Natural killer cell treated with Interleukin-12 subunit alpha and Interleukin-12 subunit beta and Interleukin-15 and Interleukin-18, amount 100 ng/mL, for 72 hours (primary cell): ENCODE measurements at regions not wholly inside any gene's neighbourhood (a gene's known extent, or its start where the extent isn't known, plus 50 kb on each side); places are given as distances from the start of the nearest gene placed in this dataset.

ENCODE experiments used
- ATAC-seq, 2 donors: fragments of 150-1000 bp; cut with Tn5 transposase in 1 of 2; sonication (Bioruptor Pico), chemical (Tn5 transposase) in 1 of 2; 2 replicates each; pipeline ENCODE4 v1.10.0; 2021
- DNase-seq: peaks from one replicate; pipeline ENCODE4 v3.0.0; 2022; ENCODE audit warnings: low spot score
- H3K27ac Mint-ChIP-seq, 2 donors: 1 replicate in 1 of 2; 2 replicates in 1 of 2; pipeline ENCODE4 v1.8.0; 2022; ENCODE audit warnings: mixed read lengths in 2 of 2, mild to moderate bottlenecking in 1 of 2, moderate library complexity in 1 of 2
- H3K27me3 Mint-ChIP-seq, 2 donors: 1 replicate in 1 of 2; 2 replicates in 1 of 2; pipeline ENCODE4 v1.8.0; 2022; ENCODE audit warnings: mixed read lengths in 2 of 2
- H3K36me3 Mint-ChIP-seq: one replicate; pipeline ENCODE4 v1.8.0; 2022; ENCODE audit warnings: mixed read lengths
- H3K4me1 Mint-ChIP-seq, 2 donors: 1 replicate in 1 of 2; 2 replicates in 1 of 2; pipeline ENCODE4 v1.8.0; 2022; ENCODE audit warnings: low read depth in 2 of 2, mixed read lengths in 2 of 2, mild to moderate bottlenecking in 1 of 2
- H3K4me3 Mint-ChIP-seq: one replicate; pipeline ENCODE4 v1.8.0; 2022; ENCODE audit warnings: mixed read lengths
- H3K9me3 Mint-ChIP-seq: 2 replicates; pipeline ENCODE4 v1.8.0; 2022; ENCODE audit warnings: mixed read lengths

- ATAC-seq, result no peak
- Mint-ChIP-seq H3K4me3 (no peak overlapping the region), H3K27me3 (no peaks in the 10 kb centered on the region), H3K4me1 (no peaks in the 10 kb centered on the region), H3K9me3 (no peaks in the 10 kb centered on the region), H3K36me3 (no peaks in the 10 kb centered on the region), H3K27ac (no peak overlapping the region)
- no peak for DNase-seq
These were observed 193.6 kb upstream of the SLC24A3 start for GRCh38 chr20:19018881-19019280.

GRCh38 chr20:19019734-19020364 lies 192.6 kb upstream of the SLC24A3 start:
- Mint-ChIP-seq H3K27me3 (no peaks in the 10 kb centered on the region), H3K4me3 (no peak overlapping the region), H3K36me3 (no peaks in the 10 kb centered on the region), H3K27ac (no peak overlapping the region), H3K4me1 (no peaks in the 10 kb centered on the region), H3K9me3 (no peaks in the 10 kb centered on the region)
- ATAC-seq, result no peak
- DNase-seq, result no peak

- no peaks in the 10 kb centered on the region for H3K4me1 Mint-ChIP-seq
- H3K27ac Mint-ChIP-seq, result no peak overlapping the region
- ATAC-seq (no peak), DNase-seq (no peak)
- no peak overlapping the region for H3K4me3 Mint-ChIP-seq
- H3K9me3 Mint-ChIP-seq, result no peaks in the 10 kb centered on the region
- H3K27me3 Mint-ChIP-seq, result no peaks in the 10 kb centered on the region
- H3K36me3 Mint-ChIP-seq, result no peaks in the 10 kb centered on the region
These were observed 190.9 kb upstream of the SLC24A3 start for GRCh38 chr20:19021406-19022117.

GRCh38 chr20:19022118-19022575 lies 190.3 kb upstream of the SLC24A3 start:
- Mint-ChIP-seq H3K36me3 (no peaks in the 10 kb centered on the region), H3K4me1 (no peaks in the 10 kb centered on the region), H3K4me3 (no peak overlapping the region), H3K27ac (no peak overlapping the region), H3K9me3 (no peaks in the 10 kb centered on the region), H3K27me3 (no peaks in the 10 kb centered on the region)
- ATAC-seq (no peak), DNase-seq (no peak)

- H3K9me3 Mint-ChIP-seq, result no peaks in the 10 kb centered on the region
- H3K4me3 Mint-ChIP-seq, result no peak overlapping the region
These were observed 189.5 kb upstream of the SLC24A3 start for GRCh38 chr20:19022791-19023448.

GRCh38 chr20:19024296-19025035 lies 188.0 kb upstream of the SLC24A3 start:
- Mint-ChIP-seq H3K4me1 (no peaks in the 10 kb centered on the region), H3K36me3 (no peaks in the 10 kb centered on the region)

More at GRCh38 chr20:19022791-19023448, 189.5 kb upstream of the SLC24A3 start:
- Mint-ChIP-seq H3K27ac (no peak overlapping the region), H3K4me1 (no peaks in the 10 kb centered on the region), H3K36me3 (no peaks in the 10 kb centered on the region), H3K27me3 (no peaks in the 10 kb centered on the region)
- DNase-seq (no peak), ATAC-seq (no peak)

GRCh38 chr20:19025430-19026120 lies 186.9 kb upstream of the SLC24A3 start:
- H3K4me1 Mint-ChIP-seq, result no peaks in the 10 kb centered on the region
- no peak overlapping the region for H3K27ac Mint-ChIP-seq
- H3K36me3 Mint-ChIP-seq, result no peaks in the 10 kb centered on the region
- DNase-seq (no peak), ATAC-seq (no peak)
- H3K9me3 Mint-ChIP-seq, result no peaks in the 10 kb centered on the region
- H3K27me3 Mint-ChIP-seq, result peaks cover 0 to 3% of the 10 kb centered on the region in 2 donors
- no peak overlapping the region for H3K4me3 Mint-ChIP-seq

More at GRCh38 chr20:19024296-19025035, 188.0 kb upstream of the SLC24A3 start:
- Mint-ChIP-seq H3K27me3 (no peaks in the 10 kb centered on the region), H3K9me3 (no peaks in the 10 kb centered on the region), H3K4me3 (no peak overlapping the region), H3K27ac (no peak overlapping the region)
- no peak for ATAC-seq
- DNase-seq, result no peak

GRCh38 chr20:19026121-19026878 lies 186.1 kb upstream of the SLC24A3 start:
- no peak for ATAC-seq
- Mint-ChIP-seq H3K9me3 (no peaks in the 10 kb centered on the region), H3K27ac (no peak overlapping the region), H3K27me3 (peaks cover 0 to 5% of the 10 kb centered on the region in 2 donors), H3K36me3 (no peaks in the 10 kb centered on the region), H3K4me1 (no peaks in the 10 kb centered on the region), H3K4me3 (no peak overlapping the region)
- no peak for DNase-seq

GRCh38 chr20:19026901-19027644 lies 185.4 kb upstream of the SLC24A3 start:
- Mint-ChIP-seq H3K27me3 (peaks cover under 1 to 8% of the 10 kb centered on the region in 2 donors), H3K9me3 (no peaks in the 10 kb centered on the region), H3K27ac (no peak overlapping the region), H3K4me1 (no peaks in the 10 kb centered on the region), H3K36me3 (no peaks in the 10 kb centered on the region), H3K4me3 (no peak overlapping the region)
- ATAC-seq, result peak; percentile 25 to 48
- DNase-seq, result no peak

GRCh38 chr20:19027971-19028370 lies 184.5 kb upstream of the SLC24A3 start:
- DNase-seq (no peak), ATAC-seq (no peak)
- Mint-ChIP-seq H3K27ac (no peak overlapping the region), H3K36me3 (no peaks in the 10 kb centered on the region), H3K4me1 (no peaks in the 10 kb centered on the region), H3K27me3 (peaks cover 9 to 12% of the 10 kb centered on the region in 2 donors), H3K4me3 (no peak overlapping the region), H3K9me3 (no peaks in the 10 kb centered on the region)

GRCh38 chr20:19041787-19042186 lies 170.7 kb upstream of the SLC24A3 start:
- Mint-ChIP-seq H3K27me3 (peaks cover 10 to 23% of the 10 kb centered on the region in 2 donors), H3K4me3 (no peak overlapping the region), H3K9me3 (no peaks in the 10 kb centered on the region), H3K27ac (no peak overlapping the region), H3K36me3 (no peaks in the 10 kb centered on the region), H3K4me1 (no peaks in the 10 kb centered on the region)
- DNase-seq, result no peak
- no peak for ATAC-seq

GRCh38 chr20:19045371-19045770 lies 167.1 kb upstream of the SLC24A3 start:
- H3K4me1 Mint-ChIP-seq, result peaks cover 0 to 5% of the 10 kb centered on the region in 2 donors
- H3K36me3 Mint-ChIP-seq, result no peaks in the 10 kb centered on the region
- no peaks in the 10 kb centered on the region for H3K9me3 Mint-ChIP-seq
- ATAC-seq, result no peak
- no peak overlapping the region for H3K4me3 Mint-ChIP-seq
- peaks cover 8 to 23% of the 10 kb centered on the region in 2 donors for H3K27me3 Mint-ChIP-seq
- H3K27ac Mint-ChIP-seq, result no peak overlapping the region
- DNase-seq, result no peak
